ENCODE measurements at regions not wholly inside any gene's neighbourhood (a gene's known extent, or its start where the extent isn't known, plus 50 kb on each side); places are given as distances from the start of the nearest gene placed in this dataset.

GRCh38 chr20:60215816-60216730 is 257.9 kb downstream of the CDH26 start:
- no peak for DNase-seq
- H3K27ac ChIP-seq (ENCODE audit: insufficient read depth, low read length, poor library complexity, severe bottlenecking) = no peak overlapping the region
- no peaks in the 10 kb centered on the region for H3K36me3 ChIP-seq (ENCODE audit: control insufficient read depth, insufficient read depth, low read length)
- H3K4me1 ChIP-seq (ENCODE audit: control insufficient read depth, insufficient read depth, low read length, poor library complexity, severe bottlenecking) = no peaks in the 10 kb centered on the region
- H3K9me3 ChIP-seq (ENCODE audit: control insufficient read depth, low read length) = no peaks in the 10 kb centered on the region
- no peaks in the 10 kb centered on the region for H3K27me3 ChIP-seq (replicated peaks; ENCODE audit: control insufficient read depth, insufficient read depth, low read length, poor library complexity, severe bottlenecking)
- H3K4me3 ChIP-seq (ENCODE audit: insufficient read depth, low read depth, low read length, poor library complexity, severe bottlenecking) = no peak overlapping the region

GRCh38 chr20:60219231-60219630 is 261.0 kb downstream of the CDH26 start:
- no peak overlapping the region for H3K27ac ChIP-seq (ENCODE audit: insufficient read depth, low read length, poor library complexity, severe bottlenecking)
- DNase-seq = no peak
- no peaks in the 10 kb centered on the region for H3K4me1 ChIP-seq (ENCODE audit: control insufficient read depth, insufficient read depth, low read length, poor library complexity, severe bottlenecking)
- no peaks in the 10 kb centered on the region for H3K36me3 ChIP-seq (ENCODE audit: control insufficient read depth, insufficient read depth, low read length)
- H3K4me3 ChIP-seq (ENCODE audit: insufficient read depth, low read depth, low read length, poor library complexity, severe bottlenecking) = no peak overlapping the region
- H3K9me3 ChIP-seq (ENCODE audit: control insufficient read depth, low read length) = no peaks in the 10 kb centered on the region
- no peaks in the 10 kb centered on the region for H3K27me3 ChIP-seq (replicated peaks; ENCODE audit: control insufficient read depth, insufficient read depth, low read length, poor library complexity, severe bottlenecking)

GRCh38 chr20:60219984-60220562 is 261.9 kb downstream of the CDH26 start:
- no peak overlapping the region for H3K27ac ChIP-seq (ENCODE audit: insufficient read depth, low read length, poor library complexity, severe bottlenecking)
- no peaks in the 10 kb centered on the region for H3K27me3 ChIP-seq (replicated peaks; ENCODE audit: control insufficient read depth, insufficient read depth, low read length, poor library complexity, severe bottlenecking)
- H3K36me3 ChIP-seq (ENCODE audit: control insufficient read depth, insufficient read depth, low read length) = no peaks in the 10 kb centered on the region
- no peaks in the 10 kb centered on the region for H3K9me3 ChIP-seq (ENCODE audit: control insufficient read depth, low read length)
- DNase-seq = no peak
- no peaks in the 10 kb centered on the region for H3K4me1 ChIP-seq (ENCODE audit: control insufficient read depth, insufficient read depth, low read length, poor library complexity, severe bottlenecking)
- no peak overlapping the region for H3K4me3 ChIP-seq (ENCODE audit: insufficient read depth, low read depth, low read length, poor library complexity, severe bottlenecking)

GRCh38 chr20:60220706-60221105 is 262.5 kb downstream of the CDH26 start:
- Histone ChIP-seq H3K4me1 (ENCODE audit: control insufficient read depth, insufficient read depth, low read length, poor library complexity, severe bottlenecking) (no peaks in the 10 kb centered on the region), H3K9me3 (ENCODE audit: control insufficient read depth, low read length) (no peaks in the 10 kb centered on the region), H3K4me3 (ENCODE audit: insufficient read depth, low read depth, low read length, poor library complexity, severe bottlenecking) (no peak overlapping the region), H3K27ac (ENCODE audit: insufficient read depth, low read length, poor library complexity, severe bottlenecking) (no peak overlapping the region), H3K27me3 (replicated peaks; ENCODE audit: control insufficient read depth, insufficient read depth, low read length, poor library complexity, severe bottlenecking) (no peaks in the 10 kb centered on the region), H3K36me3 (ENCODE audit: control insufficient read depth, insufficient read depth, low read length) (no peaks in the 10 kb centered on the region)
- no peak for DNase-seq

- Histone ChIP-seq H3K4me3 (ENCODE audit: insufficient read depth, low read depth, low read length, poor library complexity, severe bottlenecking) (no peak overlapping the region), H3K4me1 (ENCODE audit: control insufficient read depth, insufficient read depth, low read length, poor library complexity, severe bottlenecking) (no peaks in the 10 kb centered on the region), H3K9me3 (ENCODE audit: control insufficient read depth, low read length) (no peaks in the 10 kb centered on the region), H3K36me3 (ENCODE audit: control insufficient read depth, insufficient read depth, low read length) (no peaks in the 10 kb centered on the region), H3K27ac (ENCODE audit: insufficient read depth, low read length, poor library complexity, severe bottlenecking) (no peak overlapping the region), H3K27me3 (replicated peaks; ENCODE audit: control insufficient read depth, insufficient read depth, low read length, poor library complexity, severe bottlenecking) (no peaks in the 10 kb centered on the region)
- no peak for DNase-seq
These were observed 263.4 kb downstream of the CDH26 start for GRCh38 chr20:60221593-60221992.

GRCh38 chr20:60222497-60222896 is 264.3 kb downstream of the CDH26 start:
- Histone ChIP-seq H3K27ac (ENCODE audit: insufficient read depth, low read length, poor library complexity, severe bottlenecking) (no peak overlapping the region), H3K27me3 (replicated peaks; ENCODE audit: control insufficient read depth, insufficient read depth, low read length, poor library complexity, severe bottlenecking) (no peaks in the 10 kb centered on the region), H3K4me3 (ENCODE audit: insufficient read depth, low read depth, low read length, poor library complexity, severe bottlenecking) (no peak overlapping the region), H3K4me1 (ENCODE audit: control insufficient read depth, insufficient read depth, low read length, poor library complexity, severe bottlenecking) (no peaks in the 10 kb centered on the region), H3K9me3 (ENCODE audit: control insufficient read depth, low read length) (no peaks in the 10 kb centered on the region), H3K36me3 (ENCODE audit: control insufficient read depth, insufficient read depth, low read length) (no peaks in the 10 kb centered on the region)
- DNase-seq = no peak

GRCh38 chr20:60223174-60223573 is 265.0 kb downstream of the CDH26 start:
- no peak overlapping the region for H3K27ac ChIP-seq (ENCODE audit: insufficient read depth, low read length, poor library complexity, severe bottlenecking)
- H3K4me3 ChIP-seq (ENCODE audit: insufficient read depth, low read depth, low read length, poor library complexity, severe bottlenecking) = no peak overlapping the region
- H3K36me3 ChIP-seq (ENCODE audit: control insufficient read depth, insufficient read depth, low read length) = no peaks in the 10 kb centered on the region
- no peaks in the 10 kb centered on the region for H3K9me3 ChIP-seq (ENCODE audit: control insufficient read depth, low read length)
- no peak for DNase-seq
- no peaks in the 10 kb centered on the region for H3K27me3 ChIP-seq (replicated peaks; ENCODE audit: control insufficient read depth, insufficient read depth, low read length, poor library complexity, severe bottlenecking)
- H3K4me1 ChIP-seq (ENCODE audit: control insufficient read depth, insufficient read depth, low read length, poor library complexity, severe bottlenecking) = no peaks in the 10 kb centered on the region

GRCh38 chr20:60224914-60225313 is 266.7 kb downstream of the CDH26 start:
- no peaks in the 10 kb centered on the region for H3K27me3 ChIP-seq (replicated peaks; ENCODE audit: control insufficient read depth, insufficient read depth, low read length, poor library complexity, severe bottlenecking)
- DNase-seq = no peak
- no peak overlapping the region for H3K27ac ChIP-seq (ENCODE audit: insufficient read depth, low read length, poor library complexity, severe bottlenecking)
- no peaks in the 10 kb centered on the region for H3K4me1 ChIP-seq (ENCODE audit: control insufficient read depth, insufficient read depth, low read length, poor library complexity, severe bottlenecking)
- H3K4me3 ChIP-seq (ENCODE audit: insufficient read depth, low read depth, low read length, poor library complexity, severe bottlenecking) = no peak overlapping the region
- no peaks in the 10 kb centered on the region for H3K9me3 ChIP-seq (ENCODE audit: control insufficient read depth, low read length)
- no peaks in the 10 kb centered on the region for H3K36me3 ChIP-seq (ENCODE audit: control insufficient read depth, insufficient read depth, low read length)

- H3K9me3 ChIP-seq (ENCODE audit: control insufficient read depth, low read length) = no peaks in the 10 kb centered on the region
- no peak overlapping the region for H3K4me3 ChIP-seq (ENCODE audit: insufficient read depth, low read depth, low read length, poor library complexity, severe bottlenecking)
- no peaks in the 10 kb centered on the region for H3K4me1 ChIP-seq (ENCODE audit: control insufficient read depth, insufficient read depth, low read length, poor library complexity, severe bottlenecking)
- H3K27ac ChIP-seq (ENCODE audit: insufficient read depth, low read length, poor library complexity, severe bottlenecking) = no peak overlapping the region
- no peaks in the 10 kb centered on the region for H3K27me3 ChIP-seq (replicated peaks; ENCODE audit: control insufficient read depth, insufficient read depth, low read length, poor library complexity, severe bottlenecking)
- H3K36me3 ChIP-seq (ENCODE audit: control insufficient read depth, insufficient read depth, low read length) = no peaks in the 10 kb centered on the region
- no peak for DNase-seq
These were observed 270.0 kb downstream of the CDH26 start for GRCh38 chr20:60228255-60228654.

- Histone ChIP-seq H3K27me3 (replicated peaks; ENCODE audit: control insufficient read depth, insufficient read depth, low read length, poor library complexity, severe bottlenecking) (no peaks in the 10 kb centered on the region), H3K4me3 (ENCODE audit: insufficient read depth, low read depth, low read length, poor library complexity, severe bottlenecking) (no peak overlapping the region), H3K27ac (ENCODE audit: insufficient read depth, low read length, poor library complexity, severe bottlenecking) (no peak overlapping the region), H3K4me1 (ENCODE audit: control insufficient read depth, insufficient read depth, low read length, poor library complexity, severe bottlenecking) (no peaks in the 10 kb centered on the region), H3K36me3 (ENCODE audit: control insufficient read depth, insufficient read depth, low read length) (no peaks in the 10 kb centered on the region), H3K9me3 (ENCODE audit: control insufficient read depth, low read length) (no peaks in the 10 kb centered on the region)
- no peak for DNase-seq
These were observed 274.2 kb downstream of the CDH26 start for GRCh38 chr20:60232380-60232779.

All from effector memory CD4-positive, alpha-beta T cell (primary cell).